ENCODE measurements at regions not wholly inside any gene's neighbourhood (a gene's known extent, or its start where the extent isn't known, plus 50 kb on each side); places are given as distances from the start of the nearest gene placed in this dataset.

DNA sequence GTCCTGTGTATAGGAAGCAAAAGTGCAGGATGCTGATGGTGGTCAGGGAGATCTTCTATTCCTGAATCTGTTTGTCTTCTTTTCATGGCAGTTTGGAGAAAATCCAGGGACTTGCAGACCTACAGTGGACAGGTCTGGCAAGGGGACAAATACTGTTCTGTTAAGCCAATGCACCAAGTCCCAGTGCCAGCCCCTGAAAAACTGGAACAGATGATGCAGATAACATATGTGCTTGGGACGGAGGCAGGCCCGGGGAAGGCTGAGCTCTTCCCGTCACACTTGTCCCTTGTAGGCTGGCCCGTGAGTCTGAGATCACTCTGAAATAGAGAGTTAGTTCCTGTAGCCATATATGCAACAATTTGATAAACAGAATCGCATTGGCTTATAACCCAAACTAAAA is 265.7 kb downstream of the MTRR start:
- no peak for TF ChIP-seq EZH2 (IDR thresholded peaks at IDR 0.05; ENCODE audit: low read length)
- TF ChIP-seq, protein P1, sequence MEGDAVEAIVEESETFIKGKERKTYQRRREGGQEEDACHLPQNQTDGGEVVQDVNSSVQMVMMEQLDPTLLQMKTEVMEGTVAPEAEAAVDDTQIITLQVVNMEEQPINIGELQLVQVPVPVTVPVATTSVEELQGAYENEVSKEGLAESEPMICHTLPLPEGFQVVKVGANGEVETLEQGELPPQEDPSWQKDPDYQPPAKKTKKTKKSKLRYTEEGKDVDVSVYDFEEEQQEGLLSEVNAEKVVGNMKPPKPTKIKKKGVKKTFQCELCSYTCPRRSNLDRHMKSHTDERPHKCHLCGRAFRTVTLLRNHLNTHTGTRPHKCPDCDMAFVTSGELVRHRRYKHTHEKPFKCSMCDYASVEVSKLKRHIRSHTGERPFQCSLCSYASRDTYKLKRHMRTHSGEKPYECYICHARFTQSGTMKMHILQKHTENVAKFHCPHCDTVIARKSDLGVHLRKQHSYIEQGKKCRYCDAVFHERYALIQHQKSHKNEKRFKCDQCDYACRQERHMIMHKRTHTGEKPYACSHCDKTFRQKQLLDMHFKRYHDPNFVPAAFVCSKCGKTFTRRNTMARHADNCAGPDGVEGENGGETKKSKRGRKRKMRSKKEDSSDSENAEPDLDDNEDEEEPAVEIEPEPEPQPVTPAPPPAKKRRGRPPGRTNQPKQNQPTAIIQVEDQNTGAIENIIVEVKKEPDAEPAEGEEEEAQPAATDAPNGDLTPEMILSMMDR (optimal IDR thresholded peaks at IDR 0.05 in 1 of 3, IDR thresholded peaks at IDR 0.05 in 1 of 3, conservative IDR thresholded peaks at IDR 0.05 in 1 of 3; ENCODE audit: extremely low read depth in 1 of 3, insufficient read depth in 2 of 3, low read length in 3 of 3): no peak
- Histone ChIP-seq H2AFZ (ENCODE audit: control insufficient read depth, low read length) (no peak overlapping the region), H3K9me3 (ENCODE audit: control insufficient read depth, low read depth, low read length) (no peaks in the 10 kb centered on the region), H3K4me3 (ENCODE audit: control insufficient read depth in 2 of 3, extremely low read depth in 1 of 3, insufficient read depth in 2 of 3, low read depth in 1 of 3, low read length in 3 of 3) (no peak overlapping the region), H3K9me1 (ENCODE audit: control insufficient read depth, extremely low read depth, insufficient read depth, low read length) (no peaks in the 10 kb centered on the region), H3K27me3 (ENCODE audit: control insufficient read depth, extremely low read depth, insufficient read depth, low read length) (no peaks in the 10 kb centered on the region), H3K79me2 (ENCODE audit: control insufficient read depth, insufficient read depth, low read length) (no peaks in the 10 kb centered on the region), H3K36me3 (ENCODE audit: control insufficient read depth in 2 of 2, extremely low read depth in 1 of 2, insufficient read depth in 2 of 2, low read length in 2 of 2) (no peaks in the 10 kb centered on the region), H3K27ac (ENCODE audit: control insufficient read depth, insufficient read depth, low read length) (no peak overlapping the region), H3K4me2 (ENCODE audit: control insufficient read depth, extremely low read depth, insufficient read depth, low read depth, low read length) (no peak overlapping the region), H3K9ac (ENCODE audit: control insufficient read depth, extremely low read depth, insufficient read depth, low read length) (no peak overlapping the region), H3K4me1 (ENCODE audit: control insufficient read depth, extremely low read depth, insufficient read depth, low read length) (no peaks in the 10 kb centered on the region), H4K20me1 (ENCODE audit: control insufficient read depth, extremely low read depth, insufficient read depth, low read length) (no peaks in the 10 kb centered on the region)
- FAIRE-seq (no peak), DNase-seq (ENCODE audit: low read depth, low spot score) (no peak)
- dilution Hi-C loops (cut with MboI; ENCODE audit: extremely low pct_ligation_motif_present, low sequenced_read_pairs): no loop called here

DNA sequence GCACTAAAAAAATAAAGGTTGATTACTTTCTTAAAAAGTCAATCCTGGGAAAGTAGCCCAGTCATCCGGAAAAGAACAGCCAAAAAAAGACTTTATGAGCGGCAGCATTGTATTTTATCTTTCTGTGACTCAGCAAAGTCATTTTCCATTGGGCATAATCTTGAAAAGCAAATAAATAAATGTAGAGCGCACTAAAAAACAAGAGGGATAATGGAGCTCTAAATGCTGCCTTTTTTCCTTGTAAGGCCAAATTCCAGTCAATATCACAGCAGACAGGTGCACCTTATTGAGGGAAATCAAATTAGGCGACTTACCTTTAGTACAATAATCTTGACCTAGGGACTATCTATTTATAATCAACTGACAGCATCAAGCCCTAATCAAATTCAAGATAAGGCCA is 266.8 kb downstream of the MTRR start:
- H3K9ac ChIP-seq (ENCODE audit: control insufficient read depth, extremely low read depth, insufficient read depth, low read length): no peak overlapping the region
- dilution Hi-C loops (cut with MboI; ENCODE audit: extremely low pct_ligation_motif_present, low sequenced_read_pairs): no loop called here
- H3K9me1 ChIP-seq (ENCODE audit: control insufficient read depth, extremely low read depth, insufficient read depth, low read length): no peaks in the 10 kb centered on the region
- H3K4me1 ChIP-seq (ENCODE audit: control insufficient read depth, extremely low read depth, insufficient read depth, low read length): no peaks in the 10 kb centered on the region
- H3K4me2 ChIP-seq (ENCODE audit: control insufficient read depth, extremely low read depth, insufficient read depth, low read depth, low read length): no peak overlapping the region
- no peaks in the 10 kb centered on the region for H3K36me3 ChIP-seq (ENCODE audit: control insufficient read depth in 2 of 2, extremely low read depth in 1 of 2, insufficient read depth in 2 of 2, low read length in 2 of 2)
- no peak for FAIRE-seq
- no peaks in the 10 kb centered on the region for H3K9me3 ChIP-seq (ENCODE audit: control insufficient read depth, low read depth, low read length)
- H2AFZ ChIP-seq (ENCODE audit: control insufficient read depth, low read length): no peak overlapping the region
- DNase-seq (ENCODE audit: low read depth, low spot score): no peak
- no peak overlapping the region for H3K4me3 ChIP-seq (ENCODE audit: control insufficient read depth in 2 of 3, extremely low read depth in 1 of 3, insufficient read depth in 2 of 3, low read depth in 1 of 3, low read length in 3 of 3)
- H4K20me1 ChIP-seq (ENCODE audit: control insufficient read depth, extremely low read depth, insufficient read depth, low read length): no peaks in the 10 kb centered on the region
- H3K27ac ChIP-seq (ENCODE audit: control insufficient read depth, insufficient read depth, low read length): no peak overlapping the region
- H3K27me3 ChIP-seq (ENCODE audit: control insufficient read depth, extremely low read depth, insufficient read depth, low read length): no peaks in the 10 kb centered on the region
- TF ChIP-seq, protein P1 (optimal IDR thresholded peaks at IDR 0.05 in 1 of 3, IDR thresholded peaks at IDR 0.05 in 1 of 3, conservative IDR thresholded peaks at IDR 0.05 in 1 of 3; ENCODE audit: extremely low read depth in 1 of 3, insufficient read depth in 2 of 3, low read length in 3 of 3): no peak
- H3K79me2 ChIP-seq (ENCODE audit: control insufficient read depth, insufficient read depth, low read length): no peaks in the 10 kb centered on the region

Measured in keratinocyte (primary cell).